Hepatocyte (in vitro differentiated cells): ENCODE measurements at regions not wholly inside any gene's neighbourhood (a gene's known extent, or its start where the extent isn't known, plus 50 kb on each side); places are given as distances from the start of the nearest gene placed in this dataset.

Experiments used
- DNase-seq: peaks from one replicate; pipeline ENCODE4 v3.0.0-alpha.2; 2016; ENCODE audit warnings: low spot score
- H2AFZ ChIP-seq: fragments of 200-600 bp; sonication (generic); 2 replicates; pipeline ENCODE4 v1.6.0; 2016; ENCODE audit warnings: antibody characterized with exemption, mild to moderate bottlenecking
- H3K27ac ChIP-seq: fragments of 200-600 bp; sonication (generic); 2 replicates; pipeline ENCODE4 v1.5.1; 2016; ENCODE audit warnings: mild to moderate bottlenecking
- H3K27me3 ChIP-seq: fragments of 200-600 bp; sonication (generic); 2 replicates; pipeline ENCODE4 v1.6.1; 2016
- H3K36me3 ChIP-seq: fragments of 200-600 bp; sonication (generic); replicated peaks from 2 replicates; pipeline ENCODE4 v1.5.1; 2016; ENCODE audit warnings: low read depth; ENCODE audit not compliant: insufficient read depth
- H3K4me1 ChIP-seq: fragments of 200-600 bp; sonication (generic); 2 replicates; pipeline ENCODE4 v1.5.1; 2016; ENCODE audit warnings: mild to moderate bottlenecking, moderate library complexity; ENCODE audit not compliant: insufficient read depth
- H3K4me2 ChIP-seq: fragments of 200-600 bp; sonication (generic); 2 replicates; pipeline ENCODE4 v1.6.0; 2016
- H3K4me3 ChIP-seq: fragments of 200-600 bp; sonication (generic); 2 replicates; pipeline ENCODE4 v1.5.1; 2016; ENCODE audit warnings: mild to moderate bottlenecking
- H3K79me2 ChIP-seq: fragments of 200-600 bp; sonication (generic); 2 replicates; pipeline ENCODE4 v1.6.0; 2017; ENCODE audit warnings: mild to moderate bottlenecking
- H3K9me2 ChIP-seq: fragments of 200-600 bp; sonication (generic); replicated peaks from 2 replicates; pipeline ENCODE4 v1.6.0; 2017; ENCODE audit warnings: mild to moderate bottlenecking; ENCODE audit not compliant: insufficient read depth
- H3K9me3 ChIP-seq: fragments of 200-600 bp; sonication (generic); 2 replicates; pipeline ENCODE4 v1.5.1; 2016; ENCODE audit warnings: low read depth, mild to moderate bottlenecking
- H4K20me1 ChIP-seq: fragments of 200-600 bp; sonication (generic); 2 replicates; pipeline ENCODE4 v1.6.0; 2016; ENCODE audit warnings: mild to moderate bottlenecking; ENCODE audit not compliant: insufficient read depth, poor library complexity, severe bottlenecking
- EZH2 ChIP-seq: fragments of 200-600 bp; sonication (generic); IDR thresholded peaks from 2 replicates; pipeline ENCODE4 v1.6.1; 2016; ENCODE audit warnings: antibody characterized with exemption, mild to moderate bottlenecking, borderline replicate concordance
- EZH2phosphoT487 ChIP-seq: fragments of 200-600 bp; sonication (generic); IDR thresholded peaks from one replicate; pipeline ENCODE4 v1.6.1; 2018; ENCODE audit warnings: antibody characterized with exemption, mild to moderate bottlenecking, low read depth, moderate library complexity; ENCODE audit not compliant: unreplicated experiment, severe bottlenecking
- WGBS: methylation state at CpG from one replicate; pipeline ENCODE4 v1.1.6; 2016; ENCODE audit warnings: low lambda C conversion rate; ENCODE audit errors: missing lambda C conversion rate; 5-methylcytosine and 5-hydroxymethylcytosine counted together
- TF ChIP-seq, protein P1 (sequence below): fragments of 200-600 bp; sonication (generic); IDR thresholded peaks from 2 replicates; pipeline ENCODE4 v1.5.1; 2016; ENCODE audit warnings: antibody characterized with exemption, mild to moderate bottlenecking; ENCODE audit not compliant: poor library complexity

- H3K4me2 ChIP-seq = no peak overlapping the region
- no peak for DNase-seq
- no peak overlapping the region for H3K4me3 ChIP-seq
- H2AFZ ChIP-seq = no peak overlapping the region
- no peaks in the 10 kb centered on the region for H3K79me2 ChIP-seq
- no peak for TF ChIP-seq EZH2phosphoT487
- TF ChIP-seq, protein P1, sequence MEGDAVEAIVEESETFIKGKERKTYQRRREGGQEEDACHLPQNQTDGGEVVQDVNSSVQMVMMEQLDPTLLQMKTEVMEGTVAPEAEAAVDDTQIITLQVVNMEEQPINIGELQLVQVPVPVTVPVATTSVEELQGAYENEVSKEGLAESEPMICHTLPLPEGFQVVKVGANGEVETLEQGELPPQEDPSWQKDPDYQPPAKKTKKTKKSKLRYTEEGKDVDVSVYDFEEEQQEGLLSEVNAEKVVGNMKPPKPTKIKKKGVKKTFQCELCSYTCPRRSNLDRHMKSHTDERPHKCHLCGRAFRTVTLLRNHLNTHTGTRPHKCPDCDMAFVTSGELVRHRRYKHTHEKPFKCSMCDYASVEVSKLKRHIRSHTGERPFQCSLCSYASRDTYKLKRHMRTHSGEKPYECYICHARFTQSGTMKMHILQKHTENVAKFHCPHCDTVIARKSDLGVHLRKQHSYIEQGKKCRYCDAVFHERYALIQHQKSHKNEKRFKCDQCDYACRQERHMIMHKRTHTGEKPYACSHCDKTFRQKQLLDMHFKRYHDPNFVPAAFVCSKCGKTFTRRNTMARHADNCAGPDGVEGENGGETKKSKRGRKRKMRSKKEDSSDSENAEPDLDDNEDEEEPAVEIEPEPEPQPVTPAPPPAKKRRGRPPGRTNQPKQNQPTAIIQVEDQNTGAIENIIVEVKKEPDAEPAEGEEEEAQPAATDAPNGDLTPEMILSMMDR = no peak
- TF ChIP-seq EZH2 = no peak
- H3K9me3 ChIP-seq = no peaks in the 10 kb centered on the region
- H3K27ac ChIP-seq = no peak overlapping the region
- no peaks in the 10 kb centered on the region for H4K20me1 ChIP-seq
- 76% methylated on average over 7 of the region's 7 CpGs for WGBS
- H3K9me2 ChIP-seq = no peaks in the 10 kb centered on the region
- H3K4me1 ChIP-seq = no peaks in the 10 kb centered on the region
- no peaks in the 10 kb centered on the region for H3K36me3 ChIP-seq
- no peaks in the 10 kb centered on the region for H3K27me3 ChIP-seq
Measured at GRCh38 chrX:131725001-131725654, 181.3 kb downstream of the OR13H1 start.

- no peak overlapping the region for H3K4me2 ChIP-seq
Measured at GRCh38 chrX:131727778-131728177, 183.9 kb downstream of the OR13H1 start.

DNA sequence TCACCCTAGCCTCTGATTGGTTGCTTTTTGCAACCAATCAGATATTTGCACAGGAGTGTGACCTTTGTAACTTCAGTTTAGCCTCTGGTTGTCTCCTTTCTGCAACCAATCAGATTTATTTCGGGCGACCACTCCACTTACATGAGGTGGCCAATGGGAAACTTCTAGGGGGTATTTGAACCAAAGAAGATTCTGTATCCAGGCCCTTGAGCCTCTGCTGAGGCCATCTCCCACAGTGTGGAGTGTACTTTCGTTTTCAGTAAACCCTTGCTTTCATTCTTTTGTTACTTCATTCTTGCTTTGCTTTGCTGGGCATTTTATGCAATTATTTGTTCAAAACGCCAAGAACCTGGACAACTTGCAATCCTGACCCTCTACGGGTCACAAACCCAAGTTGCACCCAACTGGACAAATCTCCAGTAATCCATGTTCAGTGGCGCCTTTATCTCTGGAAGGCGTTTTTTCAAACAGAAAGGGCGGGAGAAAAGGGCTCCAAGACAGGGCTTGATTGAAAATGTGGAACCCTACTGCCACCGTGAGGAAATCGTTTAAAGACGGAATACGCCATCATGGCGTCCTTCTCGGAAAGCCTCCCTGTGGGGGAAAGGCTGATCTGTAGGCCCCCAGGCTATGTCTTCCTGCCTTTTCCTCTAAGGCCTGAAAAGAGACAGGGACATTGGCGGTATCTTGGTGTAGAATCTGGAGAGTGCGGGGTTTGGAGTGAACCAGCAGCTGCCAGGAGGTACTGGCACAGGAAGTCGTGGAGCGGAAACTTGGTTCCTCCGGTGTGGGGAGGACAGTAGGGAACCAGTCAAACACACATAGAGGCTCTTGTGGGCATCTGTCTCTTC lies 184.6 kb downstream of the OR13H1 start:
- no peak for TF ChIP-seq EZH2phosphoT487
- TF ChIP-seq EZH2 = no peak
- TF ChIP-seq, protein P1 = no peak
- Histone ChIP-seq H3K79me2 (no peaks in the 10 kb centered on the region), H3K4me2 (no peak overlapping the region), H3K9me3 (no peaks in the 10 kb centered on the region), H3K27ac (no peak overlapping the region), H2AFZ (no peak overlapping the region), H3K36me3 (no peaks in the 10 kb centered on the region), H3K27me3 (no peaks in the 10 kb centered on the region), H3K9me2 (no peaks in the 10 kb centered on the region), H3K4me1 (no peaks in the 10 kb centered on the region), H3K4me3 (no peak overlapping the region), H4K20me1 (no peaks in the 10 kb centered on the region)
- no peak for DNase-seq
- WGBS = 84% methylated on average over 19 of the region's 19 CpGs

More at GRCh38 chrX:131727778-131728177, 183.9 kb downstream of the OR13H1 start:
- Histone ChIP-seq H3K4me3 (no peak overlapping the region), H3K79me2 (no peaks in the 10 kb centered on the region), H3K9me2 (no peaks in the 10 kb centered on the region), H3K27me3 (no peaks in the 10 kb centered on the region), H3K36me3 (no peaks in the 10 kb centered on the region), H2AFZ (no peak overlapping the region), H3K9me3 (no peaks in the 10 kb centered on the region), H3K27ac (no peak overlapping the region), H3K4me1 (no peaks in the 10 kb centered on the region), H4K20me1 (no peaks in the 10 kb centered on the region)
- TF ChIP-seq EZH2 (no peak), EZH2phosphoT487 (no peak)
- TF ChIP-seq, protein P1 = no peak
- no peak for DNase-seq
- WGBS = 76% methylated on average over 9 of the region's 9 CpGs
